ENCODE measurements at regions not wholly inside any gene's neighbourhood (a gene's known extent, or its start where the extent isn't known, plus 50 kb on each side); places are given as distances from the start of the nearest gene placed in this dataset.

GRCh38 chr6:25113436-25113835, 165.7 kb upstream of the CARMIL1 start:
- no peak overlapping the region for H3K4me3 ChIP-seq (replicated peaks in 1 of 3; ENCODE audit: insufficient read depth in 1 of 3, low read depth in 2 of 3, low read length in 3 of 3)
- ChIA-PET POLR2A (no interaction called here), CTCF (ENCODE audit: low intra/inter-chr PET ratio, low total read pairs) (no interaction called here)
- no peaks in the 10 kb centered on the region for H3K9me3 ChIP-seq (ENCODE audit: low read length)
- H3K4me1 ChIP-seq (ENCODE audit: insufficient read depth, low read length): no peaks in the 10 kb centered on the region
- H2AFZ ChIP-seq (ENCODE audit: low read length): no peak overlapping the region
- in situ Hi-C loops (cut with HindIII; ENCODE audit: extremely low pct_ligation_motif_present, low pct_unique_long_range_greater_than_20kb): no loop called here
- ATAC-seq (no peak), FAIRE-seq (no peak), DNase-seq (ENCODE audit: low spot score) (no peak)
- H3K27me3 ChIP-seq (ENCODE audit: control insufficient read depth in 1 of 2, insufficient read depth in 2 of 2, low read length in 2 of 2): no peaks in the 10 kb centered on the region
- no peak overlapping the region for H3K27ac ChIP-seq (ENCODE audit: extremely low read length, insufficient read depth, low read length)
- intact Hi-C loops (cut with micrococcal nuclease; ENCODE audit: unreplicated experiment): loop anchor here (10.0 kb wide), 1 partner anchor 1799 kb away; no protein-coding TSS in a partner anchor
- no peak overlapping the region for H3K4me2 ChIP-seq (ENCODE audit: low read depth, low read length)
- TF ChIP-seq SIX4 (CRISPR knock-in tag; IDR thresholded peaks at IDR 0.05) (no peak), PRDM10 (CRISPR knock-in tag; IDR thresholded peaks at IDR 0.05; ENCODE audit: low read depth) (no peak), RAD21 (CRISPR knock-in tag; IDR thresholded peaks at IDR 0.05) (no peak), ZNF251 (CRISPR knock-in tag; IDR thresholded peaks at IDR 0.05) (no peak), ZSCAN20 (CRISPR knock-in tag; IDR thresholded peaks at IDR 0.05; ENCODE audit: borderline replicate concordance) (no peak), ZNF510 (CRISPR knock-in tag; IDR thresholded peaks at IDR 0.05; ENCODE audit: low read depth) (no peak), ZNF136 (CRISPR knock-in tag; IDR thresholded peaks at IDR 0.05; ENCODE audit: low read depth) (no peak)
- no peak overlapping the region for H3K9ac ChIP-seq (ENCODE audit: insufficient read depth, low read depth, low read length)
- H3K36me3 ChIP-seq (replicated peaks in 1 of 2; ENCODE audit: control insufficient read depth in 1 of 2, insufficient read depth in 2 of 2, low read length in 2 of 2): no peaks in the 10 kb centered on the region
- H3K79me2 ChIP-seq (ENCODE audit: insufficient read depth, low read length): no peaks in the 10 kb centered on the region
- BruUV-seq (replicated peaks): no TSS peak
- 1% methylated on average over 2 of the region's 4 CpGs for WGBS (ENCODE audit: low lambda C conversion rate)
- H4K20me1 ChIP-seq (ENCODE audit: insufficient read depth, low read length): no peaks in the 10 kb centered on the region
